GM19238 (cell line): ENCODE measurements at regions not wholly inside any gene's neighbourhood (a gene's known extent, or its start where the extent isn't known, plus 50 kb on each side); places are given as distances from the start of the nearest gene placed in this dataset.

Source experiments
- DNase-seq: peaks from one replicate; pipeline ENCODE4 v3.0.0; 2011; ENCODE audit warnings: low spot score; ENCODE audit not compliant: insufficient read length

GRCh38 chr10:1911771-1912170 is 174.4 kb upstream of the ADARB2 start:
- no peak for DNase-seq

- no peak for DNase-seq
Observed at GRCh38 chr10:1903982-1904381, 166.7 kb upstream of the ADARB2 start.

- DNase-seq, result no peak
Observed at GRCh38 chr10:1896153-1896552, 158.8 kb upstream of the ADARB2 start.

GRCh38 chr10:1895691-1896090 is 158.4 kb upstream of the ADARB2 start:
- no peak for DNase-seq

- DNase-seq, result no peak
Observed at GRCh38 chr10:1894912-1895311, 157.6 kb upstream of the ADARB2 start.

GRCh38 chr10:1893941-1894340 is 156.6 kb upstream of the ADARB2 start:
- no peak for DNase-seq

GRCh38 chr10:1886039-1886438 is 148.7 kb upstream of the ADARB2 start:
- no peak for DNase-seq

- no peak for DNase-seq
Observed at GRCh38 chr10:1882728-1883127, 145.4 kb upstream of the ADARB2 start.

- no peak for DNase-seq
Observed at GRCh38 chr10:1882180-1882579, 144.9 kb upstream of the ADARB2 start.

GRCh38 chr10:1881636-1882035 is 144.3 kb upstream of the ADARB2 start:
- DNase-seq, result no peak

- DNase-seq, result no peak
Observed at GRCh38 chr10:1874533-1874932, 137.2 kb upstream of the ADARB2 start.

- DNase-seq, result no peak
Observed at GRCh38 chr10:1873661-1874315, 136.5 kb upstream of the ADARB2 start.

- DNase-seq, result no peak
Observed at GRCh38 chr10:1872151-1872726, 134.9 kb upstream of the ADARB2 start.

- DNase-seq, result no peak
Observed at GRCh38 chr10:1870491-1870890, 133.2 kb upstream of the ADARB2 start.

- no peak for DNase-seq
Observed at GRCh38 chr10:1869861-1870260, 132.5 kb upstream of the ADARB2 start.

- no peak for DNase-seq
Observed at GRCh38 chr10:1860351-1860750, 123.0 kb upstream of the ADARB2 start.

- no peak for DNase-seq
Observed at GRCh38 chr10:1858547-1858946, 121.2 kb upstream of the ADARB2 start.

- DNase-seq, result no peak
Observed at GRCh38 chr10:1858048-1858447, 120.7 kb upstream of the ADARB2 start.

- no peak for DNase-seq
Observed at GRCh38 chr10:1855911-1856310, 118.6 kb upstream of the ADARB2 start.

GRCh38 chr10:1854271-1854670 is 116.9 kb upstream of the ADARB2 start:
- DNase-seq, result no peak

GRCh38 chr10:1853801-1854200 is 116.5 kb upstream of the ADARB2 start:
- no peak for DNase-seq

GRCh38 chr10:1852841-1853240 is 115.5 kb upstream of the ADARB2 start:
- DNase-seq, result no peak

GRCh38 chr10:1851762-1852161 is 114.4 kb upstream of the ADARB2 start:
- no peak for DNase-seq
